Keratinocyte (primary cell): ENCODE measurements at regions not wholly inside any gene's neighbourhood (a gene's known extent, or its start where the extent isn't known, plus 50 kb on each side); places are given as distances from the start of the nearest gene placed in this dataset.
"Not testable (repeated sequence)": the region's sequence is repeated elsewhere in the genome, so short reads cannot be mapped to it uniquely, and the experiment has no call there.

Source experiments
- DNase-seq: peaks from one replicate; pipeline ENCODE4 v3.0.0-alpha.2; 2011; ENCODE audit warnings: low read depth, missing footprints, low spot score
- FAIRE-seq: peaks from 2 replicates; lab custom pipeline; 2011; peaks lifted over from hg19 to GRCh38; lab: Jason Lieb, UNC
- H2AFZ ChIP-seq: 2 replicates; pipeline ENCODE4 v1.6.0; 2012; ENCODE audit warnings: low read length, control low read depth, inconsistent platforms; ENCODE audit not compliant: control insufficient read depth
- H3K27ac ChIP-seq: 2 replicates; pipeline ENCODE4 v1.5.1; 2011; ENCODE audit warnings: low read length; ENCODE audit not compliant: control insufficient read depth, insufficient read depth
- H3K27me3 ChIP-seq: 3 replicates; pipeline ENCODE4 v1.6.0; 2011; ENCODE audit warnings: low read length; ENCODE audit not compliant: control insufficient read depth, insufficient read depth; ENCODE audit errors: extremely low read depth
- H3K36me3 ChIP-seq, 2 experiments: 2 replicates in 1 of 2; 3 replicates in 1 of 2; pipeline ENCODE4 v1.5.1; 2011; ENCODE audit warnings: low read length in 2 of 2, mild to moderate bottlenecking in 1 of 2; ENCODE audit not compliant: control insufficient read depth in 2 of 2, insufficient read depth in 2 of 2; ENCODE audit errors: extremely low read depth in 1 of 2
- H3K4me1 ChIP-seq: 3 replicates; pipeline ENCODE4 v1.5.1; 2011; ENCODE audit warnings: low read length; ENCODE audit not compliant: control insufficient read depth, insufficient read depth; ENCODE audit errors: extremely low read depth
- H3K4me2 ChIP-seq: 3 replicates; pipeline ENCODE4 v1.6.0; 2011; ENCODE audit warnings: low read depth, low read length; ENCODE audit not compliant: control insufficient read depth, insufficient read depth; ENCODE audit errors: extremely low read depth
- H3K4me3 ChIP-seq, 3 experiments: fragments of 200-600 bp in 1 of 3; sonication (generic) in 1 of 3; 2 replicates in 2 of 3; 3 replicates in 1 of 3; pipeline ENCODE4 v1.5.1; 2011 to 2016; ENCODE audit warnings: low read length in 3 of 3, mild to moderate bottlenecking in 3 of 3, control low read depth in 2 of 3, inconsistent platforms in 1 of 3, low read depth in 1 of 3, mixed read lengths in 1 of 3, mixed run types in 1 of 3, moderate library complexity in 1 of 3; ENCODE audit not compliant: control insufficient read depth in 2 of 3, insufficient read depth in 2 of 3; ENCODE audit errors: extremely low read depth in 1 of 3
- H3K79me2 ChIP-seq: 2 replicates; pipeline ENCODE4 v1.6.0; 2012; ENCODE audit warnings: low read length; ENCODE audit not compliant: control insufficient read depth, insufficient read depth
- H3K9ac ChIP-seq: 3 replicates; pipeline ENCODE4 v1.6.0; 2011; ENCODE audit warnings: low read length; ENCODE audit not compliant: control insufficient read depth, insufficient read depth; ENCODE audit errors: extremely low read depth
- H3K9me1 ChIP-seq: 3 replicates; pipeline ENCODE4 v1.6.0; 2011; ENCODE audit warnings: low read length; ENCODE audit not compliant: control insufficient read depth, insufficient read depth; ENCODE audit errors: extremely low read depth
- H3K9me3 ChIP-seq: 2 replicates; pipeline ENCODE4 v1.5.1; 2012; ENCODE audit warnings: low read depth, low read length; ENCODE audit not compliant: control insufficient read depth
- H4K20me1 ChIP-seq: 3 replicates; pipeline ENCODE4 v1.6.0; 2011; ENCODE audit warnings: low read length; ENCODE audit not compliant: control insufficient read depth, insufficient read depth; ENCODE audit errors: extremely low read depth
- EZH2 ChIP-seq: IDR thresholded peaks from one replicate; pipeline ENCODE4 v1.6.1; 2012; ENCODE audit warnings: inconsistent platforms, mild to moderate bottlenecking, low read length, moderate library complexity
- dilution Hi-C: fragments of 300-500 bp; cut with MboI; formaldehyde crosslinking; loops from one replicate; pipeline ENCODE4 v1.7.0; 2020; ENCODE audit warnings: low sequenced_read_pairs; ENCODE audit not compliant: extremely low pct_ligation_motif_present
- TF ChIP-seq, protein P1 (sequence below), 3 experiments: IDR thresholded peaks in 1 of 3; conservative IDR thresholded peaks in 1 of 3; optimal IDR thresholded peaks in 1 of 3; 2 replicates in 2 of 3; 3 replicates in 1 of 3; pipeline versions ENCODE3 to v1.5.1; 2011; ENCODE audit warnings: low read length in 3 of 3, mild to moderate bottlenecking in 3 of 3, moderate library complexity in 2 of 3, control low read depth in 1 of 3, inconsistent platforms in 1 of 3; ENCODE audit not compliant: insufficient read depth in 2 of 3; ENCODE audit errors: extremely low read depth in 1 of 3

- no peak for FAIRE-seq
Measured at GRCh38 chr9:85863875-85864274, 77.1 kb upstream of the NAA35 start.

GRCh38 chr9:85871008-85871407 is 69.9 kb upstream of the NAA35 start:
- no peak for DNase-seq
- no peak overlapping the region for H3K27ac ChIP-seq
- TF ChIP-seq, protein P1, sequence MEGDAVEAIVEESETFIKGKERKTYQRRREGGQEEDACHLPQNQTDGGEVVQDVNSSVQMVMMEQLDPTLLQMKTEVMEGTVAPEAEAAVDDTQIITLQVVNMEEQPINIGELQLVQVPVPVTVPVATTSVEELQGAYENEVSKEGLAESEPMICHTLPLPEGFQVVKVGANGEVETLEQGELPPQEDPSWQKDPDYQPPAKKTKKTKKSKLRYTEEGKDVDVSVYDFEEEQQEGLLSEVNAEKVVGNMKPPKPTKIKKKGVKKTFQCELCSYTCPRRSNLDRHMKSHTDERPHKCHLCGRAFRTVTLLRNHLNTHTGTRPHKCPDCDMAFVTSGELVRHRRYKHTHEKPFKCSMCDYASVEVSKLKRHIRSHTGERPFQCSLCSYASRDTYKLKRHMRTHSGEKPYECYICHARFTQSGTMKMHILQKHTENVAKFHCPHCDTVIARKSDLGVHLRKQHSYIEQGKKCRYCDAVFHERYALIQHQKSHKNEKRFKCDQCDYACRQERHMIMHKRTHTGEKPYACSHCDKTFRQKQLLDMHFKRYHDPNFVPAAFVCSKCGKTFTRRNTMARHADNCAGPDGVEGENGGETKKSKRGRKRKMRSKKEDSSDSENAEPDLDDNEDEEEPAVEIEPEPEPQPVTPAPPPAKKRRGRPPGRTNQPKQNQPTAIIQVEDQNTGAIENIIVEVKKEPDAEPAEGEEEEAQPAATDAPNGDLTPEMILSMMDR (optimal IDR thresholded peaks at IDR 0.05 in 1 of 3, IDR thresholded peaks at IDR 0.05 in 1 of 3, conservative IDR thresholded peaks at IDR 0.05 in 1 of 3; ENCODE audit: extremely low read depth in 1 of 3, insufficient read depth in 2 of 3, low read length in 3 of 3) = no peak
- no peaks in the 10 kb centered on the region for H3K4me1 ChIP-seq
- H4K20me1 ChIP-seq = no peaks in the 10 kb centered on the region
- H3K4me2 ChIP-seq = no peak overlapping the region
- no peak for FAIRE-seq
- H3K27me3 ChIP-seq = no peaks in the 10 kb centered on the region
- no peak overlapping the region for H3K4me3 ChIP-seq
- dilution Hi-C loops = no loop called here
- H3K9ac ChIP-seq = no peak overlapping the region
- H3K9me1 ChIP-seq = no peaks in the 10 kb centered on the region
- no peaks in the 10 kb centered on the region for H3K36me3 ChIP-seq
- H3K79me2 ChIP-seq = no peaks in the 10 kb centered on the region
- H3K9me3 ChIP-seq = no peaks in the 10 kb centered on the region
- H2AFZ ChIP-seq = no peak overlapping the region

More at GRCh38 chr9:85863875-85864274, 77.1 kb upstream of the NAA35 start:
- TF ChIP-seq, protein P1 (optimal IDR thresholded peaks at IDR 0.05 in 1 of 3, IDR thresholded peaks at IDR 0.05 in 1 of 3, conservative IDR thresholded peaks at IDR 0.05 in 1 of 3; ENCODE audit: extremely low read depth in 1 of 3, insufficient read depth in 2 of 3, low read length in 3 of 3) = no peak
- TF ChIP-seq EZH2 = no peak
- H3K4me2 ChIP-seq = no peak overlapping the region
- H2AFZ ChIP-seq = no peak overlapping the region
- dilution Hi-C loops = no loop called here
- H3K4me1 ChIP-seq = no peaks in the 10 kb centered on the region
- H3K9me1 ChIP-seq = no peaks in the 10 kb centered on the region
- no peak overlapping the region for H3K27ac ChIP-seq
- no peaks in the 10 kb centered on the region for H3K27me3 ChIP-seq
- H3K79me2 ChIP-seq = no peaks in the 10 kb centered on the region
- no peak for DNase-seq
- no peaks in the 10 kb centered on the region for H3K9me3 ChIP-seq
- no peak overlapping the region for H3K4me3 ChIP-seq
- no peaks in the 10 kb centered on the region for H4K20me1 ChIP-seq
- no peak overlapping the region for H3K9ac ChIP-seq
- no peaks in the 10 kb centered on the region for H3K36me3 ChIP-seq

- FAIRE-seq, H3K9ac ChIP-seq, H3K27ac ChIP-seq, H3K27me3 ChIP-seq, H3K4me2 ChIP-seq, dilution Hi-C loops, H4K20me1 ChIP-seq, H3K4me3 ChIP-seq, H3K79me2 ChIP-seq, DNase-seq, H3K9me1 ChIP-seq, H3K9me3 ChIP-seq, H3K4me1 ChIP-seq, H3K36me3 ChIP-seq, H2AFZ ChIP-seq: not testable (repeated sequence)
Measured at GRCh38 chr9:85871683-85872082, 69.3 kb upstream of the NAA35 start.
